Lung (tissue), 11 donors: ENCODE measurements at regions not wholly inside any gene's neighbourhood (a gene's known extent, or its start where the extent isn't known, plus 50 kb on each side); places are given as distances from the start of the nearest gene placed in this dataset.
"Not testable (repeated sequence)": the region's sequence is repeated elsewhere in the genome, so short reads cannot be mapped to it uniquely, and the experiment has no call there.

ENCODE experiments used
- ATAC-seq: fragments of 200-7000 bp; cut with Tn5 transposase; one replicate; pipeline ENCODE4 v1.9.1; 2020; ENCODE audit warnings: moderate number of reproducible peaks; ENCODE audit not compliant: insufficient read depth, low FRiP score
- DNase-seq, 3 donors: peaks; one replicate each; pipeline ENCODE4 v3.0.0-alpha.2; 2013 to 2017
- H3K27ac ChIP-seq, 2 donors: one replicate each; pipeline ENCODE4 v1.5.1; 2013; ENCODE audit warnings: mild to moderate bottlenecking in 2 of 2, moderate library complexity in 2 of 2, control low read depth in 1 of 2, inconsistent platforms in 1 of 2, low read depth in 1 of 2, low read length in 1 of 2
- H3K27me3 ChIP-seq, 3 donors: one replicate each; pipeline ENCODE4 v1.5.1; 2013; ENCODE audit warnings: low read length in 2 of 3; ENCODE audit not compliant: control insufficient read depth in 3 of 3, insufficient read depth in 3 of 3
- H3K36me3 ChIP-seq, 4 donors: one replicate each; pipeline ENCODE4 v1.5.1; 2013; ENCODE audit warnings: low read length in 4 of 4, mild to moderate bottlenecking in 1 of 4, moderate library complexity in 1 of 4; ENCODE audit not compliant: control insufficient read depth in 4 of 4, insufficient read depth in 4 of 4
- H3K4me1 ChIP-seq, 5 donors: one replicate each; pipeline ENCODE4 v1.5.1; 2013; ENCODE audit warnings: low read length in 5 of 5, mild to moderate bottlenecking in 2 of 5, moderate library complexity in 1 of 5; ENCODE audit not compliant: control insufficient read depth in 5 of 5, insufficient read depth in 5 of 5
- H3K4me3 ChIP-seq: one replicate; pipeline ENCODE4 v1.5.1; 2013; ENCODE audit warnings: mild to moderate bottlenecking, control low read depth, moderate library complexity
- H3K9ac ChIP-seq, 2 donors: one replicate each; pipeline ENCODE4 v1.5.1; 2013; ENCODE audit warnings: low read length in 2 of 2, control low read depth in 1 of 2; ENCODE audit not compliant: insufficient read depth in 1 of 2
- H3K9me3 ChIP-seq, 4 donors: one replicate each; pipeline ENCODE4 v1.5.1; 2013; ENCODE audit warnings: low read length in 3 of 4, mild to moderate bottlenecking in 1 of 4, moderate library complexity in 1 of 4; ENCODE audit not compliant: control insufficient read depth in 4 of 4, insufficient read depth in 3 of 4
- WGBS, 2 donors: extraction: QIAGEN DNeasy Blood & Tissue Kit; methylation state at CpG; one replicate each; pipeline ENCODE4 v1.1.7; 2013; 5-methylcytosine and 5-hydroxymethylcytosine counted together
- TF ChIP-seq, protein P1 (sequence below): IDR thresholded peaks from 2 replicates; pipeline ENCODE4 v1.5.1; 2012; ENCODE audit warnings: mild to moderate bottlenecking; ENCODE audit errors: control extremely low read depth, extremely low read depth
- donor health status: control.
- donor health status: control.
- donor health status: Bipolar disorder and iron deficiency.
- donor health status: healthy.
- donor health status: DM: yes; HTN: yes; CAD: no.

DNA sequence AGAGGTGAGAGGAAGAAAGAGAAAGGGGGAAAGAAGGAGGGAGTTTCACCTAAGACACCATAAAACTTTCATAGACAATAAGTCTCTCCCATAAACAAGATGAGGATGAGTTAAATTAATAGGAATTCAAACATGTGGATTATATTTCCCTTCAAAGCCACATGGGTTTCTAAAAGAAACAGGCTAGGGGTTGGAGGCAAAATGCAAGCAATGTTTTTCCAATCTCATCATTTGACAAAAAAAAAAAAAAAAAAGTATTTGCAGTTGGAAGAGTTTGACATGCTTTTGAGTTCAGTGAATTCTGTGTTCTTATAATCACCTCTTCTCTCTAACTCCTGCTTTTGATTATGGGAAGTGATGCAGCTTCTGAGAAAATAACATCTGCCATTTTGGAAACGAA is 186.1 kb upstream of the ADRA1D start:
- Histone ChIP-seq H3K9ac (no peak overlapping the region), H3K36me3 (no peaks in the 10 kb centered on the region), H3K27ac (no peak overlapping the region), H3K4me1 (peaks cover 0 to 6% (median 3%) of the 10 kb centered on the region in 5 donors), H3K27me3 (no peaks in the 10 kb centered on the region), H3K9me3 (peaks cover 0 to 2% (median 0%) of the 10 kb centered on the region in 4 donors), H3K4me3 (no peak overlapping the region)
- DNase-seq (no peak), ATAC-seq (no peak)
- WGBS, 2 donors: 77 to 93% methylated on average over 1 of the region's 1 CpG
- TF ChIP-seq, protein P1, sequence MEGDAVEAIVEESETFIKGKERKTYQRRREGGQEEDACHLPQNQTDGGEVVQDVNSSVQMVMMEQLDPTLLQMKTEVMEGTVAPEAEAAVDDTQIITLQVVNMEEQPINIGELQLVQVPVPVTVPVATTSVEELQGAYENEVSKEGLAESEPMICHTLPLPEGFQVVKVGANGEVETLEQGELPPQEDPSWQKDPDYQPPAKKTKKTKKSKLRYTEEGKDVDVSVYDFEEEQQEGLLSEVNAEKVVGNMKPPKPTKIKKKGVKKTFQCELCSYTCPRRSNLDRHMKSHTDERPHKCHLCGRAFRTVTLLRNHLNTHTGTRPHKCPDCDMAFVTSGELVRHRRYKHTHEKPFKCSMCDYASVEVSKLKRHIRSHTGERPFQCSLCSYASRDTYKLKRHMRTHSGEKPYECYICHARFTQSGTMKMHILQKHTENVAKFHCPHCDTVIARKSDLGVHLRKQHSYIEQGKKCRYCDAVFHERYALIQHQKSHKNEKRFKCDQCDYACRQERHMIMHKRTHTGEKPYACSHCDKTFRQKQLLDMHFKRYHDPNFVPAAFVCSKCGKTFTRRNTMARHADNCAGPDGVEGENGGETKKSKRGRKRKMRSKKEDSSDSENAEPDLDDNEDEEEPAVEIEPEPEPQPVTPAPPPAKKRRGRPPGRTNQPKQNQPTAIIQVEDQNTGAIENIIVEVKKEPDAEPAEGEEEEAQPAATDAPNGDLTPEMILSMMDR: no peak

DNA sequence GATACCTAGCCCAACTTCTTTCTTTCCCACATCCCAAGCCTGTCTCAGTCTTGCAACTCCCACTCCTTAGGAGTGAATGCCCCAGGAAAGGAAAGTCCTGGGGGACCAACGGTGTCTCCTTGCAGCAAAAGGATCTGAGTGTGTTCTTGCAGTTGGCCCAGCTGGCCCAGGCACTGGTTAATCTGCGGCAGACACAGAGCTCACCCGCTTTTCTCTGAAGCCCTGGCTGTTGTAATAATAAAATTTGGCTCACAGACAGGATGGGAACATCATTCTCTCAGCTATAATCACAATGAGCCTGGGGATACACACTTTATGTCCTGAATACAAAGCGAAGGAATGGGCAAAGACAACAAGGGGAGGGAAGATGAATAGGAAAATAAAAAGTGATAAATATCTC is 185.6 kb upstream of the ADRA1D start:
- Histone ChIP-seq H3K9me3 (peaks cover 0 to 2% (median 0%) of the 10 kb centered on the region in 4 donors), H3K36me3 (no peaks in the 10 kb centered on the region), H3K4me1 (peaks cover 0 to 6% (median 3%) of the 10 kb centered on the region in 5 donors), H3K27me3 (no peaks in the 10 kb centered on the region), H3K4me3 (no peak overlapping the region), H3K9ac (no peak overlapping the region), H3K27ac (no peak overlapping the region)
- peak in 2 of 3 donors; percentile 14 to 21 for DNase-seq
- no peak for ATAC-seq
- TF ChIP-seq, protein P1: no peak
- 77 to 84% methylated on average over 4 of the region's 4 CpGs for WGBS, 2 donors

DNA sequence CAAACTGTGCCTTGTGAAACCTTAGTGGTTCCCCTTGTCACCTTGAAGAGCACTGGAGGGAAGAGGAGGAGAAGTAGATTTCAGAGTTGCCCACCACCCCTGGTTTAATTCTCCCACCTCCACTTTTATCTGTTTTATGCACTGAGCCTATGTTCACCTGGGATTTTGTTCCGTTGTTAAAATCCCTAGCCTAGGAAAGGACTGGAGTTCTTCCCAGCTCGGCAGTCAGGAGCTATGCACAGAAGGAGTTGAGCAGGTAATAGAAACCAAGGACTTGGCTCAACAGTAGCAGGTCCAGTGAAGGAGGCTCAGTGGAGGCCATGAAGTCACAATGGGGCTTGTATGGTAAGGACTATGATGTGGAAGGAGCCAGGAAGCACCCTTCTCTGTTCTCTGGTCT is 182.4 kb upstream of the ADRA1D start:
- TF ChIP-seq, protein P1: no peak
- Histone ChIP-seq H3K9ac (no peak overlapping the region), H3K27ac (no peak overlapping the region), H3K27me3 (no peaks in the 10 kb centered on the region), H3K4me3 (no peak overlapping the region), H3K4me1 (peaks cover 0 to 2% (median 0%) of the 10 kb centered on the region in 5 donors), H3K36me3 (no peaks in the 10 kb centered on the region), H3K9me3 (peaks cover 0 to 2% (median 0%) of the 10 kb centered on the region in 4 donors)
- no peak for ATAC-seq
- WGBS, 2 donors: 69 to 92% methylated on average over 2 of the region's 2 CpGs
- DNase-seq: no peak

DNA sequence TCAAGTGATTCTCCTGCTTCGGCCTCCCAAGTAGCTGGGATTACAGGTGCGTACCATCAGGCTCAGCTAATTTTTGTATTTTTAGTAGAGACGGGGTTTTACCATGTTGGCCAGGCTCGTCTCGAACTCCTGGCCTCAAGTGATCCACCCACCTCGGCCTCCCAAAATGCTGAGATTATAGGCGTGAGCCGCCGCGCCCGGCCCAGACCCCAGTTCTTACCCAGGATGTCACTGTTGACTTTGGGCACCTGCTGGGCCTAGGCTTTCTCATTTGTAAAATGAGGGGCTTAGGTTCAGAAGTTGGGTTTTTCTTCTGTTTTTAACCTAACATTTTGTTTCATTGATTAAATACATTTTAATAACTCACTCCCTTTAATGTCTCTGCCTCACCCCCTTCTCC is 181.7 kb upstream of the ADRA1D start:
- H3K27ac ChIP-seq, DNase-seq: not testable (repeated sequence)
- WGBS, 2 donors: 88 to 96% methylated on average over 11 of the region's 11 CpGs

More for the DNA sequence above, 181.7 kb upstream of the ADRA1D start:
- ATAC-seq, H3K4me1 ChIP-seq, H3K9ac ChIP-seq, H3K36me3 ChIP-seq, H3K27me3 ChIP-seq, H3K9me3 ChIP-seq, H3K4me3 ChIP-seq: not testable (repeated sequence)
